Choroid plexus epithelial cell (primary cell): ENCODE measurements at regions not wholly inside any gene's neighbourhood (a gene's known extent, or its start where the extent isn't known, plus 50 kb on each side); places are given as distances from the start of the nearest gene placed in this dataset.

ENCODE experiments used
- DNase-seq: peaks from one replicate; pipeline ENCODE4 v3.0.0-alpha.2; 2010; ENCODE audit warnings: low read depth
- H3K4me3 ChIP-seq: 2 replicates; pipeline ENCODE4 v1.5.1; 2011; ENCODE audit warnings: low read depth, mild to moderate bottlenecking, control low read depth, low read length, moderate library complexity
- TF ChIP-seq, protein P1 (sequence below): conservative IDR thresholded peaks from 2 replicates; pipeline ENCODE4 v1.5.1; 2011; ENCODE audit warnings: low read depth, mild to moderate bottlenecking, control low read depth, inconsistent platforms, low read length, moderate library complexity

DNA sequence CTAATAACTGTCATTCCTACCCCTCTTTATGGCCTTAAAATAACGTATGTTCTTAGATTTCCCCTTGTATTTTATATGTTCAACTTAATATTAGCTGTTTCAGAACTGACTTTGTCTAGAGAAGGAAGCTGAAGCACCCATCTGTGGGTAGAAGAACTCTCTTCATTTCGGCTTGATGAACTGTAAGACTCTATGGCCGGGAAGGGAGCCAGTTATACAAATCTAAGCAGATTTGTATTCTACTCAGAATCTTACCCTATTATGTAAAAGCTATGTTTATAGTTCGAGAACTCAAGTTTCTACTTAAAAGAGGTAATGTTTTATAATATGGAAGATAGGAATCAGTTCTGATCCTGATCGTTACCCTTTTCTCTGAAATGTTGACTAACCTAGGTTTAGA, 390.9 kb upstream of the PRICKLE1 start:
- DNase-seq = no peak
- H3K4me3 ChIP-seq = no peak overlapping the region
- TF ChIP-seq, protein P1, sequence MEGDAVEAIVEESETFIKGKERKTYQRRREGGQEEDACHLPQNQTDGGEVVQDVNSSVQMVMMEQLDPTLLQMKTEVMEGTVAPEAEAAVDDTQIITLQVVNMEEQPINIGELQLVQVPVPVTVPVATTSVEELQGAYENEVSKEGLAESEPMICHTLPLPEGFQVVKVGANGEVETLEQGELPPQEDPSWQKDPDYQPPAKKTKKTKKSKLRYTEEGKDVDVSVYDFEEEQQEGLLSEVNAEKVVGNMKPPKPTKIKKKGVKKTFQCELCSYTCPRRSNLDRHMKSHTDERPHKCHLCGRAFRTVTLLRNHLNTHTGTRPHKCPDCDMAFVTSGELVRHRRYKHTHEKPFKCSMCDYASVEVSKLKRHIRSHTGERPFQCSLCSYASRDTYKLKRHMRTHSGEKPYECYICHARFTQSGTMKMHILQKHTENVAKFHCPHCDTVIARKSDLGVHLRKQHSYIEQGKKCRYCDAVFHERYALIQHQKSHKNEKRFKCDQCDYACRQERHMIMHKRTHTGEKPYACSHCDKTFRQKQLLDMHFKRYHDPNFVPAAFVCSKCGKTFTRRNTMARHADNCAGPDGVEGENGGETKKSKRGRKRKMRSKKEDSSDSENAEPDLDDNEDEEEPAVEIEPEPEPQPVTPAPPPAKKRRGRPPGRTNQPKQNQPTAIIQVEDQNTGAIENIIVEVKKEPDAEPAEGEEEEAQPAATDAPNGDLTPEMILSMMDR = no peak

DNA sequence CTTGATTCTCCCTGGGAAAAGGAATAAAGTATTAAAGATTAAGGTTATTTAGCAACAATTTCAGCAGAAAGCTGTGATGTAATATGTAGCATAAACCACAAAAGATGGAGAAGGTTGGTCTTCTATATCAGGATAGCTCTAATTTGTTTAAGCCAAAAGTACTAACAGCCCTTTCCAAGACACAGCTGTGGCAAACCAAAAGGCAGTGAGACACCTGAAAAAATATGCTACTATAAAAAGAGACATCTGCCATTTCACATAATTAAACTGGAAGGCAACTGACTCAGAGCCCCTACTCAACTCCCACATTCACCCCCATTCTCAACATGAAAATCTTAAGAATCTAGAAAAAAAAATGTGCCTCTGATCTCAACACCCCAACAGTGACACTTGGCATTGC, 390.2 kb upstream of the PRICKLE1 start:
- no peak for DNase-seq
- TF ChIP-seq, protein P1 = no peak
- no peak overlapping the region for H3K4me3 ChIP-seq

DNA sequence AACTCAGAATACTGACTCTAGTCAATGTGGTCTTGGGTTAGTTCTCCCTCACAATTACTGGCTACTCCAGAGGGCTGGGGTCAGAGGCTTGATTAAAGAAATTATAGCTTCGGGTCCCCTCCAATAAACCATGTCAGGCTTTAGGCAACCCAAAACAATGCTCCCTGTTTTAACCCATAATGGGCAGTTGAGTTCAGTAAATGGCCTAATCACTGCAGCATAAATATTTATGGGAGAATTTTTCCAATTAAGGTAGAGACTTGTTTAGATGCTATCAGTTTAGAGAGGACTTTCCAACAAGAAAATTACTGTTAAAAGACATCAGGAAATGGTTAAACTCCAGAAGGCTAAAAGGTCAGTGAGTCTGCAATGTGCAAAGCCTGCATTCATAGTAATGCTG, 389.2 kb upstream of the PRICKLE1 start:
- TF ChIP-seq, protein P1 = no peak
- no peak overlapping the region for H3K4me3 ChIP-seq
- no peak for DNase-seq

DNA sequence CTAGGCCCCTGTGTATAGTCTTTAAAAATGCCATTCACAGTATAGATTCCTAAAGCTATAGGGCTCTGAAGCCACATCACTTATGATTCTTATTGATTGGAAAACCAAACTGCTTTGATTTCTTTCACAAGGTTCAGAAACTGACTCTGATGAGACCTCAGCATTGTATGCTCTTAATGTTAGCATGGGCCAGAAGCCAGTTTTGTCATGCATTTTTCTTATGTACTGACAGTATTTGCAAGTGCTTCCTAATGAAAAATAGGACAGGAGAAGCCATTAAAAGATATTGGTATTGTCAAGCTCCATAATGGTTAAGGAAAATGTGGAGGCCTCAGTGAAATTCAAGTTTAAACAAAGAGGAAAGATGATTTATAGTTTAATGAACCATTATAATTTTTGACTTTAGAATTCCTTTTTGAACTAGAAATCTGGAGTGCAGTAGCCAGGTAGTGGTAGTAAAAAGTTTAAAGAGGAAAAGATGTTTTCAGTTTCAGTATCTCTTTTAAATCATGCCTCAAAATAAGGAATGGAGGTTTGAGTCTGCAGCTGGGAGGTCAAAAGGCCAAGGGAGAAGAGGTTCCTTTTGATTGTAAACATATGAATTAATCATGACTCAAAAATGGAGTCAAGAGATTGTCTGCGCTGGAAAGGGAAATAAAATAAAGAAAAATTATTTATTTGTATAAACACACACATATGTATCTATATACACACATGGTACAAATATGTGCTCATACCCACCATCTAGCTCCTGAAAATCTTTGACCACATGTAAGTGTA, 388.1 kb upstream of the PRICKLE1 start:
- DNase-seq = peak; percentile 62
- TF ChIP-seq, protein P1 = no peak
- no peak overlapping the region for H3K4me3 ChIP-seq

DNA sequence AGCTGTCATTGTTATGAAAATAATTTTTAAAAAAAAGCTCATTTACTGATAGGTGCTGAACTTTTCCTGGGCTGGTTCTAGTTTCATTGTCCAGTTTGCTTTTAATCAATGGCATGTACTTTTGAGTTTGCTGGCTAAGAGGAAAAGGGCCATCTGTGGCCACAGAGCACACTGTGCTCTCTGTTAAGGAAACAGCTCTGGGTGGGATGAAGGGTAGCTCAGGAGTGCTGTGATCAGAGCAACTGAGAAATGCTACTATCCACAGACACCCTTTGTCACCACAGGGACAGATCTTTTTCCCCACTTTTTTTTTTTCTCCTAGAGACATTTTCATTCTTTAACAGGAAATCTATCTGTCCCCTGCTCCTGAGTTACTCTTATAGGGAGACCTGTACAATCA, 387.1 kb upstream of the PRICKLE1 start:
- H3K4me3 ChIP-seq = no peak overlapping the region
- TF ChIP-seq, protein P1 = no peak
- no peak for DNase-seq

DNA sequence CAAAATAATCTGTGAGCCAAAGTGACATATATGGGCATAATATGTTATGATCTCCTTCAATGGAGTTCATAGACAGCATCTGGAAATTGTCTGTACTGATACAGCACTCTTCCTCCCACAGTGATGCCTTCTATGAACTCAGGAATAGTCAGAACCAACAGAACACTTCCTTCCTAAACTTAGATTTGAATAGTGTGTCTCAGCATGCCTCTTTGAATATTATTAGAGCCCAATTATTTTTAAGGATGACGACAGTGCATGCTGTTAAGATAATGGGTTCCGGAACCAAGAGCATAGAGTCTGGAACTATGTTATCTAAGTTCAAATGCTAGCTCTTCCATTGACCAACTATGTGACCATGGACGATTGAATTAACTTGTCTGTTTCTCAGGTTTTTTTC, 386.6 kb upstream of the PRICKLE1 start:
- TF ChIP-seq, protein P1 = no peak
- no peak for DNase-seq

DNA sequence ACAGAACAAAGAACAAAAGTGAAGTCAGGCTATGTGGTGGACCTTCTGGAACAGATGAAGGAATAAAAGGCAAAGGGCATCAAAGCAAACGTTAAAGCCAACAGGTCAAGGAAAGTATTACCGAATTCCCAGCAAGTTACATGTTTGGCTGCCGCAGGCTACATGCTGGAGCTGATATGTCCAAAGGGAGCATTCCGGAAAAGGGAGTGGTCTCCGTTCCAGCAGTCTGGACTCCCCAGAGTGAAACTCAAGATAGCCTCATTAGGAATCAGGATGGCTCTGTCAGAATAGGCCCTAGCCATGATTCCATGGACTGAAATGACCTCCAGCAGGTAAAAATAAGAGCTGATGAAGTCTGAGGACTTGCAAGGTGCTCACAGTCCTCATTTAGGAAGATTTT, 379.8 kb upstream of the PRICKLE1 start:
- TF ChIP-seq, protein P1 = no peak
- peak; percentile 39 for DNase-seq
- H3K4me3 ChIP-seq = no peak overlapping the region

More for the DNA sequence above, 386.6 kb upstream of the PRICKLE1 start:
- H3K4me3 ChIP-seq = no peak overlapping the region
